SHP77 (cell line): ENCODE measurements at regions not wholly inside any gene's neighbourhood (a gene's known extent, or its start where the extent isn't known, plus 50 kb on each side); places are given as distances from the start of the nearest gene placed in this dataset.

ENCODE experiments used
- DNase-seq, 2 experiments: peaks; one replicate each; lab custom pipeline; 2025; lab: John Stamatoyannopoulos, UW

- no peak for DNase-seq
Observed at GRCh38 chr12:103011974-103012763, 54.7 kb downstream of the ASCL1 start.

- DNase-seq = no peak
Observed at GRCh38 chr12:103012884-103013283, 55.4 kb downstream of the ASCL1 start.

DNA sequence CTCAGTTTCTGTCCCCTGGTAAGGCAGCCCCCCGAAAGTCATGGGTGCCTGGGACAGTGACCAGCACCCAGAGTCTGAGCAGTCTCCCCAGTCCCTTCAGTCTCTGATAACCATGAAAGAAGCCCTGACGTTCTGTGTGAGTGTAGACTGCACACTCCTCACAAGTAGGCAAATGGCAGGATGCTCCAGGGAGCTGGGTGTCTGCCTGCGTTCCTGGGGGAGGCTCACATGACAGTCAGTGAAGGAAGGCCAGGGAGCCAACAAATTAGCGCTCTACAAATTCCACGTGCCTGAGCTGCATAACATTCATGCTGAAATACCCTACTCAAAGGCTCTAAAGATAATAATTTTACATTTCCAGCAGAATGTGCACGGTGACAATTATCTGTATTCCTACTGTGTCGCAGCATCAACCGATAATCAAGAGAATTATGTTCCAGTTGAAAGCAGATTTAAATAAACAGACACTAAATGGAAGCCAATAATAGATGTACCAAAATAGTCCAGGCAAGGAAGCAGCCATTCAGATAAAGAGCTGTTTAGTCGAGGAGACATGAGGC, 56.3 kb downstream of the ASCL1 start:
- DNase-seq = no peak

DNA sequence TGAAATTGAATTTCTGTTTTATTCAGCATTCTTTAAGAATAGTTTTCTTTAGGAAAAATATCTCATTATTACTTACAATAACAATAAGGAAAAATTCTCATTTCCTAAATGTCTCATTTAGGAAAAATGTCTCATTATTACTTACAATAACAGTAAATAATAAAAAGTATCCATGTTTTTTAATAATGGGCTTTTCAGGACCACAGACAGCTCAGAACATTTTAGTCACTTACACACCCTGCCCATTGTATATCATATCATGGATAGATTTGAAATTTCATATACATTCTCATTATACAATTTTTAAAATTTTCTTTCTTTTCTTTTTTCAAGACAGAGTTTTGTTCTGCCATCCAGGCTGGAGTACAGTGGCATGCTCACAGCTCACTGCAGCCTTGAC, 58.9 kb downstream of the ASCL1 start:
- no peak for DNase-seq

- no peak for DNase-seq
Observed at GRCh38 chr12:103020839-103021238, 63.4 kb downstream of the ASCL1 start.

GRCh38 chr12:103021538-103022218, 64.2 kb downstream of the ASCL1 start:
- no peak for DNase-seq

DNA sequence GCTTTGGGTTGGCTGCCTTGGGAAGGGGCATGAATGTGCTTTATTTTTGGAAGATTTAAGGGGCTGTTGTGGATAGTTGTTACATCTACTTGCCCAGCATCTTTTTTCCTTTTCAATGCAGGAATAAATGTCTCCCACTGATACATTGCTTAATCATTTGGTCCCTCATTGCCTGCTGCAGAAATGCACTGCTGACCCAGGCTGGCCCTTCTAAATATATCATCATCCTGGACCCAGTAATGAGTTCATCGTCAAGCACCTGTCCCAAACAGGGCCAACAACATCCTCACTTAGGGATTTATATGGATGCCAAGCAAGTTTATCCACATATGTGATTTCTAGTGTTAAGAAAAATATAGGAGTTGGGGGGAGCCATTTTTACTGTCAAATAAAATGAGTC, 67.2 kb downstream of the ASCL1 start:
- no peak for DNase-seq

DNA sequence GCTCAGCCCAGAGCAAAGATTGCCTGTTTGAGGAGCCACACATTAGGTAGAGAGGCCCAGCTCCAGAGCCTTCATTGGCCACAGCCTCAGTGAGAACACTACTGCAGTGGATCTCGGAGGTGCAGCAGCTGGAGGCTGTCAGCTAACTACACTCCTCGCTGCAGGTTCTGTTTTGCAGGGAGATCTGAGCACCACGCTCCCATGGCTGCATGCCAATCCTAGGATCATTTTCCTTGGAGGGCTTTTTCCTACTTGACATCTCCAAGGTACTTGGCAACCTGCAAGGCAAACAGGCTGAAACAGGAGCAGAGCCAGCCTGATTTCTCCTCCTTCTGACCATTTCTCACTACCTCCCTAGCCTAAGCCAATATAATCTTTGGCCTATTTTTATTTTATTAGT, 69.2 kb downstream of the ASCL1 start:
- DNase-seq = peak; percentile 72 to 80

GRCh38 chr12:103028881-103029639, 71.6 kb downstream of the ASCL1 start:
- no peak for DNase-seq

DNA sequence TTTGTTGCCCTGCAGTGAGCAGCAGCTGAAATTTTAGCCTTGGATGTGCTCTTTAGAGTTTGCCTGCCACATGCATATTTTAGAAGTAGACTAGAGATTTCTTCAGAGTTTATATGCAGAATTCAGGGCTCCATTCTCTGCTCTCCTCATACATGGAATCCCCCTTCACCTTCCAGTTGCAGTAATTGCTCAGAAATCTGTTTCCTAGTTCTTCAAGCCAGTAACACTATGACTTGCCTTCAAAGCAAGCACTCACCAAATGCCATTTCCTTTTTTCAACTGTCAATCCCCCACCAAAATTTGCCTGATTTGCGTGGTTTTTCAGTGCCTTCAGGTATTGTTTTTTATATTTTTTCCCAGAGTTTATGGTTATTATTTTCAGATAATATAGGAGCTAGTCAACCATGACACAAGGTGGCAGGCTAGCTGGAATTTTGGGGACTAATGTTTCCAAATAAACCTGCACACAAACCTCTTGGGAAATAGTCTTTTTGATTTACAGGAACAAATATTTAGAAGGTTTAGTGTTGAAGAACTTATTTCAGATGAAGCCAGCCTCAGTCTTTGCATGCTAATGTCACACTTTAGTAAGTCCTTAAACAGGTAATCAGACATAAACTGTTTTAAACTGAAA, 79.2 kb downstream of the ASCL1 start:
- no peak for DNase-seq

GRCh38 chr12:103043531-103044486, 86.3 kb downstream of the ASCL1 start:
- no peak for DNase-seq

DNA sequence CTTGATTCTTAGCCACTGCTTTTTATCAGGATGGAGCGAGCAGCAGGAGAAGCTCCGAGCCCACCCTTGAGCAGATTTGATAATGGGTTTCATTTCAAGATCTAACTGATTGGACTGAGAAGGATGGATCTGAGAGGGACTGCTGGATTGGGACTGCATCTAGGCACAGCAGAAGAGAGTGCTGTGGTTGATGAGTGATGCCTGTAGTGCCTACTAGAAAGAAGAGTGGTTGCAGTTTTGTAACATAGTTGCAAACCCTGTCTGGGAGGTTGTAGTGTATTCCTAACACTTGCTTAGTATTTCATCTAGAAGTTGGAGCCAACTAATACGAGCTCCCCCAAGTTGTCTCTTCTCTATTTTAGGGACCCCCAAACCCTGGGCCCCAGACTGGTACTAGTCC, 88.7 kb downstream of the ASCL1 start:
- DNase-seq = no peak

DNA sequence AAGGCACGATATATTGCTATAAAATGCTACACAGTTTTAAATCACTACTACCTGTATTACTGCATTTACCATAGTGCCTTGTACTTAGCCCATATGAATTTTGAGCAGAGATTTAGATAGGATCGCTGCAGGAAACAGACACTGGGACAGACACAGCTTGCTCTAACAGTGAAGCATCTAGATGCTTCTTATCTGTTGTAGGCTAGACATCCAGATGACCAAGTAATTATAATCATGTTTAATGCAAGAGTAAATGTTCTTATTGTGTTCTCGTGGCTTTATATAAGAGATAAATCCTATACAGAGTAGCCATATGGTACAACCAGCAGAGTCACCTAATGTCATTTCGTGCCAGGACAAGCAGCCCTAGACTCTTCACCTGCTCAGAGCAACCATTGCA, 92.8 kb downstream of the ASCL1 start:
- DNase-seq = no peak

DNA sequence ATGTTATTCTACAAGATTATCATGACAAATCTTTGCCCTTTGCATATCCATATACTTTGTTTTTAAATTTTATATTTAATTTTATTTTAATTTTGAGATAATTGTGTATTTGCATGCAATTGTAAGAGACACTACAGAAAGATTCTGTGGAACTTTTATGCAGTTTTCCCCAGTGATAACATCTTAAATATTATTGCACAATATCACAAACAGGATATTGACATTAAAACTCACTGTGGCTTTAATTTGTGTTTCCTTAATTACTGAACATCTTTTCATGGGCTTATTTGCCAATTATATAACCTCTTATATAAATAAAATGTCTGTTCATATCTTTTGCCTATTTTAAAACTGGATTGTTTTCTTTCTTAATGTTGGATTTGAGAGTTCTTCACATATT, 95.6 kb downstream of the ASCL1 start:
- no peak for DNase-seq

GRCh38 chr12:103073630-103074029, 116.2 kb downstream of the ASCL1 start:
- DNase-seq = no peak

DNA sequence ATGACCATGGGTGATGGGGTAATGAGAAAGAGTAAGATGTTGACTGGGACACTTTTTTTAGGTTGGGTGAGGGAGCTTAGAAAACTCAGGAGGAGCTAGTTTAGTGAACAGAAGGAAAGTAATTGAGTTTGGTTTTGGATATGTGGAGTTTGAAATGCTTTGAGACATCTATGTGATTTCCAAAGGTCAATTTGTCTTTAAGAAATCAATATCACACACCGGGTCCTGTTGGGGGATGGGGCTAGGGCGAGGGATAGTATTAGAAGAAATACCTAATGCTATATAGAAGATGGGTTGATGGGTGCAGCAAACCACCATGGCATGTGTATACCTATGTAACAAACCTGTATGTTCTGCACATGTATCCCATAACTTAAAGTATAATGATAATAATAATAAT, 118.4 kb downstream of the ASCL1 start:
- no peak for DNase-seq

DNA sequence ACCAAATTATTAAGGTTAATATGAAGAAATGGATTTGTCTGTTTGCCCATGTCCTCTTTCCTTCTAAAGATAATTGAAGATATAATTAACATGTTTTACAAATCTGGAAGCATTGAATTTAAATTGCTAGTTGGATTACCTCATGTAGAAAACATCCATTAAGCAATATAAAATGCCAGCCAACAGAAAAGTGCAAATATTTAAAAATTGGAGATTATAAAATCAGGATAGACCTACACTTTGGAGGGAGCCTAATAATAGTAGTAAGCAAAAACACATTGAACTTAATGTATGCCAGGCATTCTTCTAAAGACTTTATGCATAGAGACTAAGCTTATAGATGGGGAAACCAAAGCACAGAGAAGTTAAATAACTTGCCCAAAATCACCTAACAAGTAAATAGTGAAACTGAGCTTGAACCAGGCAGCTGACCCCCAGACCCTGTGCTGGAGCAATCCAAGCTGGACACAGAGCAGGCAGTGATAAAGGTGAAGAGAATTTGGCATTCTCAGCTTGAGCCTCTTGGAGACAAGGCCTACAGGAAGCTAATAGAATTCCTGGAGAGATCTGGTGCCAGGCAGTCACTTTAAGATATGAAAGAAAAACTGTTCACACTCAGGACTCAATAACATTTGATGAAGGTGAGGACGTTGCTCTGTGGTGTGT, 119.8 kb downstream of the ASCL1 start:
- DNase-seq = no peak

GRCh38 chr12:103085541-103085940, 128.1 kb downstream of the ASCL1 start:
- no peak for DNase-seq

GRCh38 chr12:103086471-103086870, 129.0 kb downstream of the ASCL1 start:
- no peak for DNase-seq

DNA sequence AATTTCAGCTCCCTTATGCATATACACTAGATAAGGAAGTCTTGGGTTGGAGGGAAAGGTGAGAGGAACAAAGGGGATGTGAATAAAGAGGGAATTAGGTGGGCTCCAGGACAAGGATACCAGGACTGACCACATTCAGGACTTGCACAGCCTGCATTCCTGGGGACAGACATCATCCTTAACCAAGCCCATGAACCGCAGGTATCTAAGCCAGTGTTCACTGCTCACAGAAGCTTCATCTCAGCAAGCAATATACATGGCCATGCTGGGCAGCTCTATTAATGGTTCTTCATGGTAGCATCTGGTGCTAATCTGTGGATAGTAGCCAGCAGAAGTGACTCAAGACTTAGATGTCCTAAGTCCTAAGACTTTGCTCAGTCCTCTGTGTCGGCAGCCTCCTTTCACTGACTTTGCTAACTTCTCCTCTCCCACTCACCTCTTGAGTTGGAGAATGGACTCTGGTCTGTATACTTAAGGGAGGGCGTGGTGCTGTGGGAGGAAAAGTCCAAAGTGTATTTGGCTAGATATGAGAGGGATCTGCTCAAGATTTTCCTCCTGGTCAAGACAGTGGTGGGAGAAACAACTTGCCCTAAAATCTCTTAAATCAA, 136.1 kb downstream of the ASCL1 start:
- DNase-seq = no peak
